NCI-H446 (cell line): ENCODE measurements at regions not wholly inside any gene's neighbourhood (a gene's known extent, or its start where the extent isn't known, plus 50 kb on each side); places are given as distances from the start of the nearest gene placed in this dataset.
A peak's percentile ranks its signal among the peaks of the same experiment; 100 is the strongest.

ENCODE experiments used
- DNase-seq, 2 experiments: peaks; one replicate each; lab custom pipeline; 2025; lab: John Stamatoyannopoulos, UW

DNA sequence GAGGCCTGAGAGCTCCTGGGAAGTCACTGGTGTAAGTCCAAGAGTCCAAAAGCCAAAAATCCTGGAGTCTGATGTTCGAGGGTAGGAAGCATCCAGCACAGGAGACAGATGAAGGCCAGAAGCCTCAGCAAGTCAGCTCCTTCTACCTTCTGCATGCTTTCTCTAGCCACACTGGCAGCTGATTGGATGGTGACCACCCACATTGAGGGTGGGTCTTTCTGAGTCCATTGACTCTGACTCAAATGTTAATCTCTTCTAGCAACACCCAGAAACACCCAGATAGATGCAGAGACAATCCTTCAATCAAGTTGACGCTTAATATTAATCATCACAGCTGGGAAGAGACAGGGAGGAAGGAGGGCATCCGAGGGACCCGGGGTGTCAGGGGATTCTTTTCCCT is 305.8 kb downstream of the AACS start:
- no peak for DNase-seq

DNA sequence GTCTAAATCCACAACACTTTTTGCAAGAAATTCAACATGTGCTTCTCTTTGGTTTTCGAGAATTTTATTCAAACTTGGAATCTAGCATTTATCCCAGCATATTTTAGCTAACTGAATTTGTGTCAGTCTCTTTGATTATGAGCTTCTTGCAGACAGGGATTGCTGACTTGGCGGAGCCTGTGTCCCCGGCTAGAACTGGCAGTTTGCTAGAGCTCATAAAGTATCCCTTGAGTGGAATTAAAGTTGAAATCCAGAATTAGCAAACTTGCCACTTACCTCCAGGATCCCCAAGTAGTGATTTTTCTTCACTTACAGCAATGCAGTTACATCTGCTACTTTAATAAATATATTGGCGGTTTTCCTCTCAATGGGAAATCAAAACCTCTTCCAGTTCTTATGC is 306.9 kb downstream of the AACS start:
- DNase-seq, result no peak

DNA sequence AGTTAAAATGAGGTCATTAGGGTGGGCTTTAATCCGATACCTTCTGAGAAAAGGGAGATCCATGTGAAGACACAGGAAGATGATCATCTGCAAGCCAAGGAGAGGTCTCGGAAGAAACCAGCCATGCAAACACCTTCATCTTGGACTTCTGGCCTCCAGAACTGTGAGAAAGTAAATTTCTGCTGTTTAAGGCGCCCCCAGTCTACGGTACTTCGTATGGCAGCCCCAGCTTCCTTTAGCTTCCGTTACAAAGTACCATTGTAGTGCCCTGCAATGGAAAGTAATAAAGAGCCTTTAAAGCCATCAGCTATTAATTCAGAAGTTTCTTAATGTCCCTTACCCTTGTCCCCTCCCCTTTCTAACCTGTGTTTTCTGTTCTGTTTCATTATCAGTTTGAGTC is 308.1 kb downstream of the AACS start:
- no peak for DNase-seq

DNA sequence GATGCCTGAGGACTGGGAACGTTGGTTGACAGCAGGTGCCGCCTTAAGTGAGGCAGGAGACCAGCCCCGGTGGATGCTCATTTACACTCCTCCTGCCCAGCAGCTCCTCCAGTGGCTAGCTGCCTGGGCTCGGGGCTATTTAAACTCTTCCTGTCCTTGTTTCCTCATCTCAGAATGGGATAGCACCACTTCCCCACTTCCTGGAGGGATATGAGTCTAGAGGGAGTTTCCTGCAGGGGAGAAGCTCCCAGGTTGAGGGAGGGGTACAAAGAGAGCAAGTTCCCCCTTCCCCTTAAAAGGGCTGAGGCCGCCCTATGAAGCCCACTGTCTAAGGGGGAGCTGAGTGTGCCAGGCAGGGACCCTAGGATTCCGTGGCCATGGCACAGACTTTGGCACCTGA is 311.2 kb downstream of the AACS start:
- no peak for DNase-seq

DNA sequence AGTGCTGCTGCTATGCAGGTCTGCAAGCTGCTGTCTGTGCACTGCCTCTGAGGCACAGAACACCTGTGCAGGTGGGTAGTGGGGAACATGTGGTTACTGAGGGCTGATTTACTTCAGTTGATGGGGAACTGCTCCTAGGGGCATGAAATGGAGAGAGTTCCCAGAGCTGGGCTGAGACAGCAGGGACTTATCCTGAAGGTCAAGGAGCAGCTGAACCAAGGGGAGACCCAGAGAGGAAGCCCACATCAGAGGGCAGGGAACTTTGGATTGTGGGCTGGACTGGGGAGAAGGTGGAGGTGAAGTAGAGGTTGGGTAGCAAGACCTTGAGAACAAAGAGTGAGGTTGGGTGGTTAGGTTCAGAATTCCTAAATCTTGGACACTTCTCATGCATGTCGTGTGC is 311.9 kb downstream of the AACS start:
- no peak for DNase-seq

DNA sequence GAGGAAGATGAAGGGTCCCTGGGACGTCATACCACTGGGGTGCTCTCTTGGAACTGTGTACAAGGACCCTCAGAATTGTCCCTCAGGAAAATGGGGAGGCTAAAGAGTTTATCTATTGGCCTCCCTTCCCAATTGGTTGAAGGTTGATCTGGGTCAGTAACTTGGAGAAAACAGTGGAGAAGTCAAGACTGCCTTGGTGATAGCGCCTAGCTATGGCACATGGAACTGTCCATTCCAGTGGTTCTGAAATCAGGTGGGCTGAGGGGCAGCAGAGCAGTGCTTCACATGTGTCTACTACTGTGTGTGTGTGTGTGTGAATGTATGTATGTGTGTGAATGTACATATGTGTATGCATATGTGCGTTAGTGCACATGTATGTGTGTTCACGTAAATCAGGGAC is 316.1 kb downstream of the AACS start:
- no peak for DNase-seq

DNA sequence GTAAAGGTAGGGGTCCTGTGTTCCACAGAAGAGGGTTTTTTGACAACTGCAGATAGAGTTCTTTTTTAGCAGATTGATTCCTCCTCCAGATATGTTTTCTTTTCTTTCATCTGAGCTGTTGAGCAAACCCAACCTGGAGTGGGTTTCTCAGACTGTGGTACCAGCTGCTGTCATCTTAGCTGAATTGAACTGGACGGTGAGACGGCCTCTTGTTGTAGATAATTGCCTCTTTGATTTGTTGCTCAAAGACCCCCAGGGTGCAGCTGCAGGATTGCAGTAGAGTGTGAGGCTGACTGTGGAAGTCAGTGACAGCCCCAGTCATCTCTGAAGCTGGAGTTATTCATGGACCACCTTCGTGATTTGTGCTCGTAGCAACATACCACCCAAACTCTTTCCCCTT is 317.7 kb downstream of the AACS start:
- DNase-seq, result no peak

DNA sequence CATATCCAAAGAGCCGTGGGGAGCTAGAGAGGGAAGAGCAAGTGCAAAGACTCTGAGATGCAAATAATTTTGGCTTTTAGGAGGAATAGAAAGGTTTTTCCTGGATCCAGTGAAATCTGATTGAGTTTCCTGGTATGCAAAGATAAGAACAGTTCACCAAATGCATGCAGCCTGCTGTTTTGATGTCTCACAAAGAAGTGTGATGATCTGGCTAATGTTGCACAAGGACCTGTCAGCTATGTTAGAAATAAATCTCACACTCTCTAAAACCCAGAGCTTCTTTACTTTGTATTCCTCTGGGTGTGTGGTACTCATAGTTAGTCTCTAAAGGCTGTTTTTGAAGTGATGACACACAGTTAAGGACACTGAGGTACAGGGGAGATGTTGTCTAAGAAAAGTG is 321.4 kb downstream of the AACS start:
- no peak for DNase-seq

DNA sequence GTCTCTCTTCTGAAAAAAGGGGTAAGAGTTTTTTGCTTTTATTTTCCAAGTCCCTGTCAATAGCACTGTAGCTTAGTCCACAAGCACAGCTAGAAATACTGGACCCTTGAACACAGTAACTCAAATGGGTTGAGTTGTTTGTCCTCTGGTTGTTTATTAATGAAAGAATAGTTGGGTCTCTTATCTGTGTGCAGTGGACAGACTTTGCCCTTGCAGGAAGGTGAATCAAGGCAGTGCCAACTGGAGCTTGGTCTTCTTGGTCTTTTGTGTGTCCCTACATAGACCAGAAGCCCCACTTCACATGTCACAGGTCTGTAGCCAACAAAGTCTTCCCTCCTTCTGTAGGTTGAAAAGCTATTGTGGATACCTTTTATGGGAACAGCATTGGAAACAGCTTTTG is 322.0 kb downstream of the AACS start:
- no peak for DNase-seq

DNA sequence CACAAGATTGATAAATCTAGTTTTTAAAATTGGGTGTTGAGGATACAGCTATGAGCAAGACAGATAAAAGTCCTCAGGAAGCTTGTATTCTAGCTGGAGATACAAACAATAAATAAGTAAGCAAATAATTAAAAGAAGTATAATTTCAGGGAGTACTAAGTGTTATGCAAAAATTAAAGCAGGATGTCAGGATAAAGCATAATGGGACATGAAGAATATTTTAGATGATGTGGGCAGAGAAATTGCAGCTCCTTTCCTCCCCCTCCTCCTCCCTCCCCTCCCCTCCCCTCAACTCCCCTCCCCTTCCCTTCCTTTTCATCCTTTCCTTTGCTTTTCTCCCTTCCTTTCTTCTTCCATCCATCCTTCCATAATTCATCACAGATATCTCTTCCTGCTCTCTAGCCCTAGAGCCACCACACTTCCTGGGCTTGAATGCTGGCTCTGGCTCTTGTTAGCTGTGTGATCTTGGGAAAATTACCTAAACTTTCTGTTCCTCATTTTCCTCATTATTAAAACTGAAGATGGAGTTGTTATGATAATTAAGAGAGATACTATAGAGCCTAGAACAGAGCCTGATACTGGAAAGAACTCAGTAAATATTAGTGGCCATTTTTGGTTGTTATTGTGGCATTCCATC is 323.9 kb downstream of the AACS start:
- no peak for DNase-seq

DNA sequence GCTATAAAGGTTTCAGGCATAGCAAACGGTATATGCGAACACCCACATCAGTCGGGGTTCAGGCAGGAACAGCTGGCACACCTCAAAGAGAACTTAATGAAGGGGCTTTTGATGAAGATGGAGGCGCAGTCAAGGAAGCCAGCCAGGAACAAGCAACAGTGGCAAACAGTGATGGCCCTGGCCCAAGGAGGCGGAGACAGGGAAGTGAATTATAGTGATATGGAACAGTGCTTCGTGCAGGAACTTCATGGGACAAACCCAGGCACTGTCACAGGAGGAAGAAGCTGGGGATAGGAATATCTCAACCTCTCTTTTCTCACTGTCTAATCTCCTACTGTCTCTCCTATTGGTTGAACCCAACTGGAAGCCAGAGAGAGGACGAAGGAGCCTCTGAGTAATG is 328.3 kb downstream of the AACS start:
- no peak for DNase-seq

DNA sequence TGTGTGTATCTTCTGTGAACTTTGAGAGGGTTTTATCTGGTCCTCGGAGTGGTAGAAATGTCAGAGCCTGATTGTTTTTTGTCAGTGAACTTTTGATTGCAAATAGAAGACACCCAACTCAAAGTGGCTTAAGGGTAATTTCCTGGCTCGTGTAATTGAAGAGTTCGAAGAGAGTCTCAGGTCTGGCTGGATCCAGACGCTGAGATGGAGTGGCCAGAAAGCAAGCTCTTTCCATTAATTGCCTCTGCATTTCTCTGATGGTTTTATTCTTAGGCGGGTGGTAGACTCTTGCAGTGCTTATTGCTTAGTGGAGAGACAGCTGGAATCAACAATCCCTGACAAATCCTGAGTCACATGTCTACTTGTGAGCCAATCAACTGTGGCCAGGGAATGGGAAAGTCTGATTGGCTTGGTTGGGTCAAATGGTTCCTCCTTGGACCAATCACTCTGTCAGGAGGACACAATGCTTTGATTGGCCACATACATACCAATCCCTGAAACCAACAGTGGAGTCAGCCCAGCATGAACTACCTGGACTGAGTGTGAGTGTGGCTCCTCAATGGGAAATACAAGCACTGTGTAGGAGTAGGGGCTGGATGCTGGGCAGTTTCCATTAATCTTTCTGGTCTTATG is 330.5 kb downstream of the AACS start:
- no peak for DNase-seq

DNA sequence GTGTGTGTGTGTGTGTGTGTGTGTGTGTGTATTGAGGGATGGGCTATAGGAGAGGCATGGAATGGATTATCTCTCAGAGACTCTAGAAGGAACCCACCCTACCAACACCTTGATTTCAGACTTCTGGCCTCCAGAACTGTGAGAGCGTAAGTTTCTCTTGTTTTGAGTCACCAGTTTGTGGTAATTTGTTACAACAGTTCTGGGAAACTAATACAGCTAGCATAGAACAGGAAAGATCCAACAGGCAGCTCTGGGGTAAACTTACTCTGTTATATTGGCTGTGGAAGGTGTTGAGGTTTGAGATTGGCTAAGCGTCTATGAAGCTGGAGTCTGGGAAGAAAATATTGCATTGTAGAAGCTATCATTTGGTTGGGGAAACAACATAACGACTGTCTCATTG is 334.3 kb downstream of the AACS start:
- DNase-seq, result no peak

DNA sequence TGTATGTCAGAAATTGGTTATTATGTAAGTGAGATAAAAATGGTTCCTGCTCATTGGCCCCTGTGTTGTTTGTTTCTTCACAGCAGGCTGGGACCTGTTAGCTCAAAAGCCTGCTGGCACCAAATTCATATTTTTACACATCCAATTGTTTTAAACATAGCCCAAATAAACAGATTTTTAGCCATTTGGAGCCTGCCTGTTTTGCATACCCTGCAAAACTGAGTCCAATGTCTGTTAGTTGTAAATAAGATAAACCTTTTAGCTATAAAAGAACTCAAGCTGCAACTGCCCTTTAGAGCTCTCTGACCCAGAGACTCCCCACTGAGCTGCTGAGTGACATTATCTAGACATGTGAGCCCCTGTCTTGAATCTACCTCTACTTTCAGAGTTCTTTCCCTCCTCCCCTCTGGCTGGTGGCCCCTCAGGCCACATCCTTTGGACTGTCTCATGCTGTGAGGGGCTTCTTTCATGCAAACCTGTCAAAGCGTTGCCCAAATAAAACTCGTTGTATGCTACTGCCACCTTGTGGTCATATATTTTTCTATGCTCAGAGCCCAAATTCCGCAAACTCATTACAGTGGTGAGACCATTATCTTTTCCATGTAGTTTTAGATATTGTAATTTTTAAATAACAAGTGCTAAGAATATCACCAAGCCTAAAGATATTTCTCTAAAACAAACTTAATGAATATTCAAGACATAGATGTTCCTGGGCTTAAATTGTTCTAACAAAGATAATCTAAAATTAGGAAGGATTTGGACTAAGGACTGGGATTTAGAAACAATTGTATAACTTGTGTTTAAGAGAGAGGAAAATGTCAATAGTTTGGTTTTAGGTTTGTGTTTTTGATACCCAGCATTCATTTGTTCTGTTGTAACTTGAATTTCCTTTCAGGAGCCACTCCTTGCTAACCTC is 337.9 kb downstream of the AACS start:
- DNase-seq, result peak in 1 of 2 experiments; percentile 36

DNA sequence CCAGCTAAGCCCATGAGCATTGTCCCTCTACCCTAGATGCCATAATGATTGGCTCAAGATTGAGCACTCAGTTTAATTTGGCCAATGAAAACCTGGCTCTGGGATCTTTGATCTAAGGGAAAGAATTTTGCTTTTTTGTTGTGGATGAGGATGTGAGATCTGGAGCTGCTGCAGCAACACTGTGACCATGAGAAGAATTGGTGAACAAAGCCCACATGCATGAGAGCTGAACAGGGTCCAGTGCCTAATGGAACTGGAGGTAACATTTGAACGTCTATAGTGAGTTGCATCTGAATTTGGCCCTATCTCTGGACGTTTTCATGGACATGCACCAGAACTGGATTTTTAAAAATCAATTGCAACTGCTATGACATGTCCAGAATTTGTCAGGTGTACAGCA is 338.6 kb downstream of the AACS start:
- no peak for DNase-seq

DNA sequence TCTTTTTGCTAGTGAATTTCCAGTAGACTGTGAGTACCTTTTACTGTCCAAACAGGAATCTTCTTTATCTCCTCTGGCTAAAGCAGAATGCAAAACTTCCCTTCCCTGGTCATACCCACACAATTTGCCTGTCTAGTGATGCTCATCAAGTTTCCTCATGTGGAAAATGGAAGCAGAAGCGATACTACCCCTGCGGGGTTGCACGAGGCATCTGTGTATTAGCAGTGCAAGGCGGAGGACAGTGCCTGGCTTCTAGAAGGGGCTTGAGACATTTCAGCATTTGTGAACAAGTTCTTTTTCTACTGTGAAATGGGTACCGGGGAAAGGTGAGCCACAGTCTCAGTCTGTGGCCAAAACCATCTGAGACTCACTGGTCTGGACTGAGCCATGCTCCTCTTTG is 340.9 kb downstream of the AACS start:
- no peak for DNase-seq

DNA sequence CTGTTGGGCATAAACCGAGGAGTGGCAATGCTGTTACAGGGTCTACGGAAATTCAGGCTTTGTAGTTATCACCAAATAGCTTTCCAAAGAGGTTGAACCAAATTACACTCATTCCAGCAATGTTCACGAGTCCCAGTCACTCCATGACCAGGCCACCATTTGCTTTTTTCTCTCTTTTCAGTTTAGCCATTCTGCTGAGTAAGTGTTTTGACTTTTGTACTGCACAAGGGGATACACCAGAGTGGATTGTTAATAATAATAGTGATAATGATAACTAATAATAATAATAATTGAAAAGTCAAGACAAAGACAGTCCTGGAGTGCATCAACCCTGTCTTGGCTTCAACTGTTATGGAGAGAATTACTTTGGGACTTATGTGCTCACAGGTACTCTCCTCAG is 343.5 kb downstream of the AACS start:
- no peak for DNase-seq

DNA sequence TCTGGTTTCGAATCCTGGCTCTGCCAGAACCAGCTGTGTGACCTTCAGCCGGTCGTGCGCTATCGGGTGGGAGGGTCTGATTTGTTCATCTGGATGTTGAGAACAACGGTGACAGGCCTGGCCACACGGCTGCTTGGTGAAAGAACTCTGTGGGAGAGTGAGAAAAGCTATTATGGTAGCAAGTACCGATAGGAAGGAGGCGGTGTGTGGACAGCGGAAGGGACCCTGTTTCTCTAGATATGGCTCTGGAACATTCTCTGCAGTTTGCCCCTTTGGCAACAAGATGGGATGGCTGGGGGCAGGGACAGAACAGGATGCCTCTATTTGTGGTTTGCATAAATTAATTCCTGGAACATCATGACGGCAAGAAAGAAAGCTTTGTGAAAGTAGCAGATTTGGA is 347.3 kb downstream of the AACS start:
- DNase-seq, result no peak

DNA sequence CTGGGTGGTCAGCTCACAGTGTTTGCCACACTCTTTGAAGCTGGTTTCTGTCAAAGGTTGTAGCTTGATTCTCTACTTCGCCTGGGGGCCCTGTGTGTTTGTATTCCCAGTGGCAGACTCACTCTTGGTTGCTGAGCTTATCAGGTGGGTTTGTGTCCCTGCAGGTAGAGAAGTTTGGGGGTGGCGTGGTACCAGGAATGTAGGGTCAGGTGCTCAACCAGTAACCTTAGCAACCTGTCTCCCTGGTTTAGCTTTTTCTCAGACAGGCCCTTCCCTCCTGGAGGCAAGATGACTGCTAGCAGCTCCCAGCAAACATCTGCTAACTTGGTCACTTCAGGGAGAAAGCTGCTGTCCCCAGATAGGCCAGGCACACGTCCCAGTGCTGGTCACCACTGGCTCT is 352.2 kb downstream of the AACS start:
- DNase-seq, result no peak

DNA sequence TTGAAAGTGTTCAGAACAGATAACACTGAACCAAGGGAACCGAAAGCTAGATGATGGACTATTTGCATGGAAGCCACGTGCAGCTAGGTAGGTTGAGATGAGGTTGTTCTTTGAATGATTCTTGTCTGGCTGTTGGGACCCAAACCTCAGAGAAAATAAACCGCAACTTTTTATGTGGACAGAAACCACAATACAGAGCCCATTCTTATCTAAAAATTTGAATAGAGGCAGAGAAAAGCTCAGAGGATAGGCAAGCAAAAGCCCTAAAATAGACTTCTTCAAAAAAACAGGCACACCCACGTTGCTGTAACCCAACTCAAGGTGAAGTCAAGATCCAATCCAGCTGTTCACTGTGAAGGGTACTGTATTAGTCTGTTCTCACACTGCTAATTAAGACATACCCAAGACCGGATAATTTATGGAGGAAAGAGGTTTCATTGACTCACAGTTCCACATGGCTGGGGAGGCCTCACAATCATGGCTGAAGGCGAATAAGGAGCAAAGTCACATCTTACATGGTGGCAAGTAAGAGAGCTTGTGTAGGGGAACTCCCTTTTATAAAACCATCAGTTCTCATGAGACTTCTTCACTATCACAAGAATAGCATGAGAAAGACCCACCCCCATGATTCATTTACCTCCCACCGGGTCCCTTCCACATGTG is 353.8 kb downstream of the AACS start:
- no peak for DNase-seq

DNA sequence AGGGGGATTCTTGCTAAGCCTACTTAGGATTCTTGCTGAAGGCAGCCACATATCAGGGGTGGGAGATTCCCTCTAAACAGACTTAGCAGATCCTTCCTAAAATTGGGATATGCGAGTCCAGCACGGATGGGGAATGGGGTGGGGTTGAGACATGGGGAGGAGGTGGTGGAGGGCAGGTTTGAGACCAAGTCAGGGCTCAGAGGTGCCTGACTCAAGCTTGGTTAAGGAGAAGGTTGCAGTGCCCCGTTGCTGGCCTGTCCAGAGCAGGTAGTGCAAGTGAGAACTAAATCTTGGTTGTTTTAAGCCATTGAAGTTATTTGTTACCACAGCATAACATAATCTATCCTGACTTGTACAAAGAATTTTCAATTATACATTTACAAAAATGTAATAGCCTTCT is 359.7 kb downstream of the AACS start:
- no peak for DNase-seq

DNA sequence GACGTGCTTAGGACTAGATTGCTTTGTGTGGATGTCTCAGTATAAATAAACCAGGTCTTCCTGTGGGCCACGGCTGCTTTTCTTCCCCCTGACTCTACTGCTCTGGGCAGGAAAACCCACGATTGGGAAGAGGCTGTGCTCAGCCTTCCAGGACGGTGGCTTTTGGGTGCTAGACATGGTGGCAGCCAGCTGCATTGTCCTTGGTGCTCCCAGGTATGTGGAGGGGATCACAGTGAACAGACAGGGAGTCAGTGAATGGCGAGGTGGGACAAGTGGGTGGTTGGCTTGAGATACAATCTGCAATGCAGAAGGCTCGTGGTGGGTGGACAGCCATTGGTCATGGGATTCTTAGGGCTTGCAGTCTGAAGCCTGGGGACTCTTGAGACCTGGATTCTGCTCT is 366.3 kb downstream of the AACS start:
- no peak for DNase-seq

DNA sequence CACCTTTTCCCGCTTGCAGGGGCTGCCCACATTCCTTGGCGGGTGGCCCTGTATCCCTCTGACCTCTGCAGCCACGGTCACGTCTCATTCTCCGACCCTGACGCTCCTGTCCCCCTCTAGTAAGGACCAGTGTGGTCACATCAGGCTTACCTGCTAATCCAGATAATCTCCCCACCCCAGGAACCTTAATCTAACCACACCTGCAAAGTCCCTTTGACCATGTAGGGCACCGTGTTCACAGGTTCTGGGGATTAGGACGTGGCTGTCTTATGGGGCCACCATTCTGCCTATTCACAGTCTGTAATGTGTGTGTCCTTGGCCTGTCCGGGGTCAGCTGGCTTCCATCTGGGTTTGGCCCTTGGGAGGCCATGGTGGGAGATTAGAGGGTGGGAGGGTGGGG is 368.9 kb downstream of the AACS start:
- no peak for DNase-seq
